ENCODE measurements at regions not wholly inside any gene's neighbourhood (a gene's known extent, or its start where the extent isn't known, plus 50 kb on each side); places are given as distances from the start of the nearest gene placed in this dataset.

DNA sequence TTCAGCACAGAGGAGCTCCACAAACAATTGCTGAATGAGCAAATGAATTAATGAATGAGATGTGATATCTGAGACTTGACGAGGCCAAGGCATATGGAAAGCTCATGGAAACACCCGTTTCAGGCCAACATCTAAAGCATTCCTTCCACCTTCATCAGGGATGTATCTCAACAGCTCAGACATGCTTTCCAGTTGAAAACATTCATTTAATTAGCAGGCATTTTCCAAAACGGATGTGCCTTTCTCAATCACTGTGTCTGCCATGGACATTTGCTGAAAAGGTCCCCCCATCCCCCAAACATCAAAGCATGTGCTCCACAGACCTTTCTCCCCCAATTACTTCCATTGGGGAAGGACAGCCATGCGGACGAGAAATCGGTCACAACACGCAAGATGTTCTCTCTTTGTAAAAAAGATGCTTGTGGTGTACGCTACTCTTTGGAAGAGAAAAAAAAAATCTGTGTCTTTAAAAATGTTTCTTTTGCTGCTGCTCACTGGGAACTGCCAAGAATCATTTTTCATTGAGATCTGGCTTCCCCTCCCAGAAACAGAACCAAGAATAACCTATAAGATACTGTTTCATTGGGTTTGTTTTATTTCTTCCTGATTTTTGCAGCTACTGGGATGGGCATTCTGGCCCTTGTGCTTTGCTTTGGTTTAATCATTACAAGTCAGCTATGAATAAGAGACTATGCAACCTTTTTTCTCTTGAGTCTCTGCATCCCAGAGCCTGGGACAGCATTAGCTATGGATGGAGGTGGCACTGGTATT lies 528.2 kb downstream of the MED13L start:
- ATAC-seq: no peak

DNA sequence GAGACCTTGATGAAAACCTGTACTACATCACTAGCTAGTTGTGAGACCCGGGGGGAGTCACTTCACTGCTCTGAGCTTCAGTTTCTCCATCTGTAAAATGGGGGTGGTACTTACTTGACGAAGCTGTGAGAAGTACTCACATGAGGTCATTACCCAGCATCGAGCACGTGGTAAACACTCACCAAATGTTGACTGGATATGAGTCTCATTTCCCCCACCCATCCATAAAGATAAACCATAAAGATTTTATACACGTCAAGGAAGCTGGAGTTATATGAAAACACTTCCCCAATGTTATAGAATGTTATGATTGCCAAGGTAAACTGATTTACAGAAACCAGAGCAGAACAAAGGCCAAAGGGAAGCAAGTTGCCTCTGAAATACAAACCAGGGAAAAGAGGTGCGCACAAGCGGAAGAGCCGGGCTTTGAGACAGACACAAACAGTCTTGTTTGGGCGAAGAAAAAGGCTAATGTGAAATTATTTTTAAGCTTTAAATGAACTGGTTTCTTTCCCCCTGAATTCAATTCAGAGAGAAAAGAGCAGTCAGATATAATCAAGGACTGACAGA lies 536.8 kb downstream of the MED13L start:
- no peak for ATAC-seq
- TF ChIP-seq, protein P1, sequence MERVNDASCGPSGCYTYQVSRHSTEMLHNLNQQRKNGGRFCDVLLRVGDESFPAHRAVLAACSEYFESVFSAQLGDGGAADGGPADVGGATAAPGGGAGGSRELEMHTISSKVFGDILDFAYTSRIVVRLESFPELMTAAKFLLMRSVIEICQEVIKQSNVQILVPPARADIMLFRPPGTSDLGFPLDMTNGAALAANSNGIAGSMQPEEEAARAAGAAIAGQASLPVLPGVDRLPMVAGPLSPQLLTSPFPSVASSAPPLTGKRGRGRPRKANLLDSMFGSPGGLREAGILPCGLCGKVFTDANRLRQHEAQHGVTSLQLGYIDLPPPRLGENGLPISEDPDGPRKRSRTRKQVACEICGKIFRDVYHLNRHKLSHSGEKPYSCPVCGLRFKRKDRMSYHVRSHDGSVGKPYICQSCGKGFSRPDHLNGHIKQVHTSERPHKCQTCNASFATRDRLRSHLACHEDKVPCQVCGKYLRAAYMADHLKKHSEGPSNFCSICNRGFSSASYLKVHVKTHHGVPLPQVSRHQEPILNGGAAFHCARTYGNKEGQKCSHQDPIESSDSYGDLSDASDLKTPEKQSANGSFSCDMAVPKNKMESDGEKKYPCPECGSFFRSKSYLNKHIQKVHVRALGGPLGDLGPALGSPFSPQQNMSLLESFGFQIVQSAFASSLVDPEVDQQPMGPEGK (CRISPR knock-in tag; IDR thresholded peaks at IDR 0.05; ENCODE audit: borderline replicate concordance): no peak
- TF ChIP-seq ARNTL (CRISPR knock-in tag; IDR thresholded peaks at IDR 0.05; ENCODE audit: borderline replicate concordance, low read depth): no peak
- TF ChIP-seq ZFP30 (CRISPR knock-in tag; IDR thresholded peaks at IDR 0.05): no peak
- TF ChIP-seq RARB (CRISPR knock-in tag; IDR thresholded peaks at IDR 0.05): no peak
- TF ChIP-seq ESRRG (CRISPR knock-in tag; IDR thresholded peaks at IDR 0.05): no peak
- TF ChIP-seq OSR1 (CRISPR knock-in tag; IDR thresholded peaks at IDR 0.05): no peak
- TF ChIP-seq CSDC2 (CRISPR knock-in tag; IDR thresholded peaks at IDR 0.05): no peak
- TF ChIP-seq BACH2 (CRISPR knock-in tag; IDR thresholded peaks at IDR 0.05; ENCODE audit: borderline replicate concordance): no peak
- TF ChIP-seq, protein P2, sequence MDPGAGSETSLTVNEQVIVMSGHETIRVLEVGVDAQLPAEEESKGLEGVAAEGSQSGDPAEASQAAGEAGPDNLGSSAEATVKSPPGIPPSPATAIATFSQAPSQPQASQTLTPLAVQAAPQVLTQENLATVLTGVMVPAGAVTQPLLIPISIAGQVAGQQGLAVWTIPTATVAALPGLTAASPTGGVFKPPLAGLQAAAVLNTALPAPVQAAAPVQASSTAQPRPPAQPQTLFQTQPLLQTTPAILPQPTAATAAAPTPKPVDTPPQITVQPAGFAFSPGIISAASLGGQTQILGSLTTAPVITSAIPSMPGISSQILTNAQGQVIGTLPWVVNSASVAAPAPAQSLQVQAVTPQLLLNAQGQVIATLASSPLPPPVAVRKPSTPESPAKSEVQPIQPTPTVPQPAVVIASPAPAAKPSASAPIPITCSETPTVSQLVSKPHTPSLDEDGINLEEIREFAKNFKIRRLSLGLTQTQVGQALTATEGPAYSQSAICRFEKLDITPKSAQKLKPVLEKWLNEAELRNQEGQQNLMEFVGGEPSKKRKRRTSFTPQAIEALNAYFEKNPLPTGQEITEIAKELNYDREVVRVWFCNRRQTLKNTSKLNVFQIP (CRISPR knock-in tag; IDR thresholded peaks at IDR 0.05; ENCODE audit: borderline replicate concordance, low read depth): no peak
- no peak for TF ChIP-seq TOX (CRISPR knock-in tag; IDR thresholded peaks at IDR 0.05; ENCODE audit: borderline replicate concordance)
- TF ChIP-seq TCF4 (CRISPR knock-in tag; IDR thresholded peaks at IDR 0.05; ENCODE audit: borderline replicate concordance): no peak
- no peak for TF ChIP-seq GLIS3 (CRISPR knock-in tag; IDR thresholded peaks at IDR 0.05)
- TF ChIP-seq ZNF565 (CRISPR knock-in tag; conservative IDR thresholded peaks at IDR 0.05; ENCODE audit: low read depth): no peak

More for the DNA sequence above, 528.2 kb downstream of the MED13L start:
- TF ChIP-seq ZNF565 (CRISPR knock-in tag; conservative IDR thresholded peaks at IDR 0.05; ENCODE audit: low read depth): no peak
- TF ChIP-seq, protein P3, sequence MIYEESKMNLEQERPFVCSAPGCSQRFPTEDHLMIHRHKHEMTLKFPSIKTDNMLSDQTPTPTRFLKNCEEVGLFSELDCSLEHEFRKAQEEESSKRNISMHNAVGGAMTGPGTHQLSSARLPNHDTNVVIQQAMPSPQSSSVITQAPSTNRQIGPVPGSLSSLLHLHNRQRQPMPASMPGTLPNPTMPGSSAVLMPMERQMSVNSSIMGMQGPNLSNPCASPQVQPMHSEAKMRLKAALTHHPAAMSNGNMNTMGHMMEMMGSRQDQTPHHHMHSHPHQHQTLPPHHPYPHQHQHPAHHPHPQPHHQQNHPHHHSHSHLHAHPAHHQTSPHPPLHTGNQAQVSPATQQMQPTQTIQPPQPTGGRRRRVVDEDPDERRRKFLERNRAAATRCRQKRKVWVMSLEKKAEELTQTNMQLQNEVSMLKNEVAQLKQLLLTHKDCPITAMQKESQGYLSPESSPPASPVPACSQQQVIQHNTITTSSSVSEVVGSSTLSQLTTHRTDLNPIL (CRISPR knock-in tag; IDR thresholded peaks at IDR 0.05; ENCODE audit: low read depth): no peak
- no peak for TF ChIP-seq PPARA (CRISPR knock-in tag; IDR thresholded peaks at IDR 0.05; ENCODE audit: borderline replicate concordance)
- TF ChIP-seq, protein P4, sequence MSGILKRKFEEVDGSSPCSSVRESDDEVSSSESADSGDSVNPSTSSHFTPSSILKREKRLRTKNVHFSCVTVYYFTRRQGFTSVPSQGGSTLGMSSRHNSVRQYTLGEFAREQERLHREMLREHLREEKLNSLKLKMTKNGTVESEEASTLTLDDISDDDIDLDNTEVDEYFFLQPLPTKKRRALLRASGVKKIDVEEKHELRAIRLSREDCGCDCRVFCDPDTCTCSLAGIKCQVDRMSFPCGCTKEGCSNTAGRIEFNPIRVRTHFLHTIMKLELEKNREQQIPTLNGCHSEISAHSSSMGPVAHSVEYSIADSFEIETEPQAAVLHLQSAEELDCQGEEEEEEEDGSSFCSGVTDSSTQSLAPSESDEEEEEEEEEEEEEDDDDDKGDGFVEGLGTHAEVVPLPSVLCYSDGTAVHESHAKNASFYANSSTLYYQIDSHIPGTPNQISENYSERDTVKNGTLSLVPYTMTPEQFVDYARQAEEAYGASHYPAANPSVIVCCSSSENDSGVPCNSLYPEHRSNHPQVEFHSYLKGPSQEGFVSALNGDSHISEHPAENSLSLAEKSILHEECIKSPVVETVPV (CRISPR knock-in tag; IDR thresholded peaks at IDR 0.05): no peak
- TF ChIP-seq SNAI2 (CRISPR knock-in tag; IDR thresholded peaks at IDR 0.05): no peak
- TF ChIP-seq RARB (CRISPR knock-in tag; IDR thresholded peaks at IDR 0.05): no peak
- TF ChIP-seq OSR1 (CRISPR knock-in tag; IDR thresholded peaks at IDR 0.05): no peak
- TF ChIP-seq TCF4 (CRISPR knock-in tag; IDR thresholded peaks at IDR 0.05; ENCODE audit: borderline replicate concordance): no peak

DNA sequence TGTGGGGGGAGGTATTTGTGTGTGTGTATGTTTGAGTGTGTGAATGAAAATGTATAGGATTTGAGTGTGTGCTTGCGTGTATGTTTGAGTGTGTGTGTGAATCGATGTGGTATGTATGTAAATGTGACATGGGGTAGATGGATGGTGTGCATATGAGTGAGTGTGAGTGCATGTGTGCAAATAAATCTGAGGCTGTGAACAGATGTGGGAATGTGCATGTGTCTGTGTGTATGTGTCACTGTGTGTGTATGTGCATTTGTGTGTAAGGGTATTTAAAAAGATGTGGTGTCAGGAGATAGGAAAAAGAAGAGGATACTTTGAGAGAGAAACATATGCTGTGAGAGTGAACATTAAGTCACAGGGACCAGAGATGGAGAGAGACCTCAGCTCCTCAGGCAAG lies 539.6 kb downstream of the MED13L start:
- TF ChIP-seq ZFP3 (CRISPR knock-in tag; IDR thresholded peaks at IDR 0.05): no peak
- TF ChIP-seq ZFP30 (CRISPR knock-in tag; IDR thresholded peaks at IDR 0.05): no peak
- TF ChIP-seq ZNF565 (CRISPR knock-in tag; conservative IDR thresholded peaks at IDR 0.05; ENCODE audit: low read depth): no peak
- TF ChIP-seq ZC3H10 (CRISPR knock-in tag; IDR thresholded peaks at IDR 0.05): no peak
- TF ChIP-seq ZNF8 (CRISPR knock-in tag; IDR thresholded peaks at IDR 0.05): no peak
- no peak for TF ChIP-seq RARB (CRISPR knock-in tag; IDR thresholded peaks at IDR 0.05)
- TF ChIP-seq TOX (CRISPR knock-in tag; IDR thresholded peaks at IDR 0.05; ENCODE audit: borderline replicate concordance): no peak
- no peak for TF ChIP-seq GLIS3 (CRISPR knock-in tag; IDR thresholded peaks at IDR 0.05)
- no peak for TF ChIP-seq BACH2 (CRISPR knock-in tag; IDR thresholded peaks at IDR 0.05; ENCODE audit: borderline replicate concordance)
- no peak for TF ChIP-seq SNAI2 (CRISPR knock-in tag; IDR thresholded peaks at IDR 0.05)
- TF ChIP-seq ESRRG (CRISPR knock-in tag; IDR thresholded peaks at IDR 0.05): no peak
- no peak for ATAC-seq

DNA sequence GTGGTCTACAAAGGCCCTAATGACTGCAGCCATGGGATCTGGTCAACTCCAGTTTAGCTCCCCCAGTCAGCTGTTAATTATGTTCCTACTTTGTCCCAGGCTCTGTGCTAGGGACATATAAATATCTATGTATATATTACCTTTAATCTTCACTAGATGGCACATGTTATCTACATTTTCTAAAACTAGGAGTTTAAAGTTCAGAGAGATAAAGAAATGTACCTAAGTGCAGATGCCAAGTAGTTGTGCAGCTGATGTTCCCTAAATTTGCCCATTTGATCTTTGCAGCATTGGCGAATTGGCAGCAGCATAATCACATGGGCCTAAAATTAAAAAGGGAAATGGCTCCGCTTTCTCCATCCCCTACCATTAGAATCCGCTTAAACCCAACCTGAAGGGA lies 541.1 kb downstream of the MED13L start:
- no peak for ATAC-seq
- TF ChIP-seq ARNTL (CRISPR knock-in tag; IDR thresholded peaks at IDR 0.05; ENCODE audit: borderline replicate concordance, low read depth): no peak
- no peak for TF ChIP-seq BACH2 (CRISPR knock-in tag; IDR thresholded peaks at IDR 0.05; ENCODE audit: borderline replicate concordance)
- TF ChIP-seq CSDC2 (CRISPR knock-in tag; IDR thresholded peaks at IDR 0.05): no peak
- TF ChIP-seq PPARA (CRISPR knock-in tag; IDR thresholded peaks at IDR 0.05; ENCODE audit: borderline replicate concordance): no peak
- no peak for TF ChIP-seq ZNF70 (CRISPR knock-in tag; IDR thresholded peaks at IDR 0.05)
- TF ChIP-seq, protein P3 (CRISPR knock-in tag; IDR thresholded peaks at IDR 0.05; ENCODE audit: low read depth): no peak
- no peak for TF ChIP-seq OSR1 (CRISPR knock-in tag; IDR thresholded peaks at IDR 0.05)
- TF ChIP-seq, protein P1 (CRISPR knock-in tag; IDR thresholded peaks at IDR 0.05; ENCODE audit: borderline replicate concordance): no peak
